ENCODE measurements at regions not wholly inside any gene's neighbourhood (a gene's known extent, or its start where the extent isn't known, plus 50 kb on each side); places are given as distances from the start of the nearest gene placed in this dataset.
"Not testable (repeated sequence)": the region's sequence is repeated elsewhere in the genome, so short reads cannot be mapped to it uniquely, and the experiment has no call there.

DNA sequence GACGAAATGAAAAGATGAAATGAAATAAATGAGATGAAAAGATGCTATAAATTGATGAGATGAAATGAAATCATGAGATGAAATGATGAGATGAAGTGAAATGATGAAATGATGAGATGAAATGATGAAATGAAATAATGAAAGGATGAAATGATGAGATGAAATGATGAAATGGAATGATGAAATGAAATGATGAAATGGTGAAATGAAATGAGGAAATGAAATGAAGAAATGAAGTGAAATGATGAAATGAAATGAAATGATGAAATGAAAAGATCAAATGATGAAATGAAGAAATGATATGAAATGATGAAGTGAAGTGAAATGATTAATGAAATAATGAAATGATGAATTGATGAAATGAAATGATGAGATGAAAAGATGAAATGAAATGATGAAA is 138.5 kb upstream of the ERV3-1 start:
- not testable (repeated sequence) for DNase-seq

DNA sequence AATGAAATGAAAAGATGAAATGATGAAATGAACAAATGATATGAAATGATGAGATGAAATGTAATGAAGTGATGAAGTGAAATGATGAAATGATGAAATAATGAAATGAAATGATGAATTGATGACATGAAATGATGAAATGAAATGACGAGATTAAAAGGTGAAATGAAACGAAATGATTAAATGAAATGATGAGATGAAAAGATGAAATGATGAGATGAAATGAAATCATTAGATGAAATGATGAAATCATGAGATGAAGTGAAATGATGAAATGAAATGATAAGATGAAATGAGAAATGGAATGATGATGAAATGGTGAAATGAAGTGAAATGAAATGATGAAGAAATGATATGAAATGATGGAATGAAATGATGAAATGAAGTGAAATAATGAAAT is 138.1 kb upstream of the ERV3-1 start:
- DNase-seq: not testable (repeated sequence)

DNA sequence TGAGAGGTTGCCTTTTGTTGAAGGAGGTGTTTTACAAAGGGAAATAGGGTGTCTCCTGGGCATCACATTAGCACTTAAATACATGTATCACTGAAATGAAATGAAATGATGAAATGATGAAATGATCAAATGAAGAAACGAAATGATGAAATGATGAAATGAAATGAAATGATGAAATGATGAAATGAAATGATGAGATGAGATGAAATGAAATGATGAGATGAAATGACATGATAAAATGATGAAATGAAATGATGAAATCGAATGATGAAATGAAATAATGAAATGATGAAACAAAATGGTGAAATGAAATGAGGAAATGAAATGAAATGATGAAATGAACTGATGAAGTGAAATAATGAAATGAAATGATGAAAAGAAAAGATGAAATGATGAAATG is 137.6 kb upstream of the ERV3-1 start:
- not testable (repeated sequence) for DNase-seq

DNA sequence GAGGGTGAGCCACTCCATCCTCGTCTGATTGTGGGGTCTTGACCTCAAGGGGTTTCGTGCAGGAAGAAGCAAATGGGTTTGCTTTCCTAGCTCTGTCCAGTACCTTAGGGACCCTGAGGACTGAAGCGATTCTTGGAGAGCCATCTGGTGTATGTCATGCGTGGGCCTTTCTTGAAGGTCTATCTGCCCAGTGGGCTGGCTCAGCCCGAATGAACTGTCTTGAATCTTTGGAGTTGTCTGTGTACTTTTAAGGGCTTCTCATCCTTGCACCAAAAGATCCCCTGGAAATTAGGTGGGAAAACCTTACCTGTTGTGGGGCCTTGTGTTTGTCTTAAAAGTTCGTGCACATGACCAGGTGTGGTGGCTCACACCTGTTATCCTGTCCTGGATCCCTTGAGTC is 135.4 kb upstream of the ERV3-1 start:
- DNase-seq: not testable (repeated sequence)

DNA sequence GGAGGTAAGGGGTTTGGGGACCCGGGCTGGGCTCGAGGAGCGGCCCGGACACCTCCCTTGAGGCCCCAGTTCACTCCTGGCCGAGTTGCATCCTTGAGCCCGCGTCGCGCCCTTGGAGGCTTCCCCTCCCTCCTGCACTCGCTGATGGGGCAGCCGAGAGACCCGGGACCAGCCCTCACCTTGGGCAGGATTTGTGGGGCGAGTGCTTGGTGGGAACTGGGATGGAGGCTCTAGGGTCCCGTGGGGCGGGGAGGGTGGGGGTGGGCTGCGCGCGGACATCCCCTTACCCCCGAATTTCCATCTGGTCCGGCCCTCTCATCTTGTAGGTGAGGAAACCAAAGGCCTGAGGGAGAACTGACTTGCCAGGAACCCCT is 134.9 kb upstream of the ERV3-1 start:
- not testable (repeated sequence) for DNase-seq

DNA sequence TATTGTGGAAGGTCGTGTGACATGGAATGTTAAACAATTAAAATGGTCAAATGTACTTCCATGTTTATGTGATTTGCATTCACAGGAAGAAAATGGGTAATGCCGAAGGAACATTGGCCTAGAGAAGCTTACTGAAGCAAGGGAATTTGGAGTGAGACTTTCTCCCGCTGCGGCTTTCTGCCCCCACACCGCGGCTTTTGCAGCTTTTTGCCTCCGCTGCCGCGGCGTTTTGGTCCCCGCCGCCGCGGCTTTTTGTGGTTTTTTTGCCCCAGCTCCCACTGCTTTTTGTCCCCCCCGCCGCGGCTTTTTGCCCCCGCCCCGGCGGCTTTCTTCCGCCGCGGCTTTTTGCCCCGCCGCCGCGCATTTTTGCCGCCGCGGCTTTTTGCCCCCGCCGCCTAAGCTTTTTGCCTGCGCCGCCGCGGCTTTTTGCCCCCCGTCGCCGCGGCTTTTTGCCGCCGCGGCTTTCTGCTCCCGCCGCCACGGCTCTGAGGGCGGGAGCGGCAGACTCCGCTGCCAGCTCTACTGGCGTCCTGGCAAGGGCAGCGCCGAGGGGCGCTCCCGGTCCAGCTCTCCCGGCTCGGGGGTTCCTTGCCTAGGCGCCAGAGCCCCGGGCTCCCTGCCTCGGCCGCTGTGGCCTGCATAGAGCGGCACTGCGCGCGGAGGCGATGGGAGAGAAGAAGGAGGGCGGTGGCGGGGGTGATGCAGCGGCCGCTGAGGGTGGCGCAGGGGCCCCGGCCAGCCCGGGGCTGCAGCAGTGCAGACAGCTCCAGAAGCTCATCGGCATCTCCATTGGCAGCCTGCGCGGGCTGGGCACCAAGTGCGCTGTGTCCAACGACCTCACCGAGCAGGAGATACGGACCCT is 134.3 kb upstream of the ERV3-1 start:
- not testable (repeated sequence) for DNase-seq

DNA sequence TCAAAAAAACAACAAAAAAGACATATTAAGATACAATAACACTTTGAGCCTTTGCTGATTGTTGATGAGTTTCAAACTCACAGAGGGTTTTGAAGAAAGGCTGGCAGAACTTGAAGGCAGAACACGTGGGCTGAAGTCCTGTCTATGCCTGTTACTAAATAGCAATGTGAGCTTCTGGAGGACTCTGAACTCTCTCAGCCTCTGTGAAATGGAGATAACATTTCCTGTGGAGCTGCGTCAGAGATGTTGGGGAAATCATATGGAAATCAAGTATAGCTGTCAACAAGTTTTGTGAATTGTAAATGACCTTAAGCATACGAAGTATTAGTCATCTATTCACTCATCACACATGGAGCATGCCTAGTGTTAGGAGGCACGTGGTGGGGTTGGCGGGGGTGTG is 130.4 kb upstream of the ERV3-1 start:
- DNase-seq: not testable (repeated sequence)

DNA sequence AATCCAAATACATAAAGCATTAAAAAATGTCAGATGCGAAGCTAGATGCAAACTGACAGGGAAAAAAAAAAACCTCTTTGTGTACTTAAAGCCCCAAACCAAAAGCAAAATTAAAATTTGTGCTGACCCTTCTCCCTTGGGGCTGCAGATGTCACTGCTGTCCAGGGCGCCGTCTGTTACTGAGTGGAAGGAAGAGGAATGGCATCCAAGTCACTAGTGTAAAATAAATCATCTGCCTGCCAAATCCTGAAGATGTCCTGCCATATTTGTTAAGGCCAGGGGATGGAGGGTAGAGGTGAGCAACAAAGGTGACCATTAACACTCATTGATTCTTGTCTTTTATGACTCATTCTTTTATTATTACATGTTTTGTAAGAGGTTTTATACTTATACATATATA is 126.6 kb upstream of the ERV3-1 start:
- not testable (repeated sequence) for DNase-seq

DNA sequence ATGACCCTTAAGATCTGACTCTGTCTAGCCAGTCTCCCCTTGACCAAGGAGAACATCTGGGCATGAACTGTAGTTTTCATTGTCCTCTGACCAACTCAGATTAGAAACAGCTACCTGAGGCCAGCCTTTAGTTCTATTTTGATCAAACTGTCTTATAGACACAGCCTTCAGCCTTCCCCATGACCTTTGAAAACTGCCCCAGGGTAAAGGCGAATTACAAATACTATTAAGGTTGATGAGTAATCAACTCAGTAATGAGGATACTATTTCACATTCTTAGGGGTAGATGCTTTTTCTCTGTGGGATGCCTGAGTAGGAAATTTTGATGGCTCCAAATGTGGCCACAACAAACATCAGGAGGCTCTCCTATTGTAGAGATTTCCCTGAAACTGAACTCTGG is 125.8 kb upstream of the ERV3-1 start:
- not testable (repeated sequence) for DNase-seq

DNA sequence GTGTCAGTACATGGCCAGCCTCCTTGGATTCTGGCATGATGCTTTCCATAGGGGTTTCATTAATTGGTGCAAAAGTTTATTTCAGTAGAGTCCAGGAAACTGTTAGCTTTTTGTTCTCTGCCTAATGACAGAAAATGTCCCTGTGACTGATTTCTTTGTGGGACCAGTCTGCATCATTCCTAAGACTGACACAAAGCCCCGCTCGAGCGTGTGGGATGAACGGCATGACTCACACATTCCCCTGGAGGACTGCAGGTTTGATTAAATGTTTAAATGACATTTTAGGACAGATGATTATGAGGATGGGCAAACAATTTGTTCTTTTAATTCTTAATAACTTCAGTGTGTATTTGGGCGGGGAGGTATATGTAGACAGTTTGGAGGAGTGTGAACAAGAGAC is 120.9 kb upstream of the ERV3-1 start:
- not testable (repeated sequence) for DNase-seq

DNA sequence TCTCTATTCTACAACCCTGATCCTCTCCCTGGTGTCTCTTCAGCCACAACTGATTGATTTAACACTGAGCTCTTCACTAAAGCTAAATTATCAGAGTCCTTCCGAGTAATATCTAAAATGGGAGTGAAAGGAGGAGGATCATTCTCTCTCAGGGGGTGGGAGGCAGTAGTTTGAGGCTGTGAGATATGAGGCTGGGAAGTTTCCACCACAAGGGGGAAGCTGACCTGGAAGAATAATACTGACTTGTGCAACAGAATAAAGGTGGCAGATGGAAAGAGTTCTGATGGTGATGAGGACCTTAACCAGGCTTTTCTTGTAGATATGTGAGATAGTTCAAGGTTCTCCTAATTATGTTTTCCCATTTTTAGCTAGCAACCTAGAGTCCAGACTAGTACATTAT is 118.1 kb upstream of the ERV3-1 start:
- DNase-seq: not testable (repeated sequence)

DNA sequence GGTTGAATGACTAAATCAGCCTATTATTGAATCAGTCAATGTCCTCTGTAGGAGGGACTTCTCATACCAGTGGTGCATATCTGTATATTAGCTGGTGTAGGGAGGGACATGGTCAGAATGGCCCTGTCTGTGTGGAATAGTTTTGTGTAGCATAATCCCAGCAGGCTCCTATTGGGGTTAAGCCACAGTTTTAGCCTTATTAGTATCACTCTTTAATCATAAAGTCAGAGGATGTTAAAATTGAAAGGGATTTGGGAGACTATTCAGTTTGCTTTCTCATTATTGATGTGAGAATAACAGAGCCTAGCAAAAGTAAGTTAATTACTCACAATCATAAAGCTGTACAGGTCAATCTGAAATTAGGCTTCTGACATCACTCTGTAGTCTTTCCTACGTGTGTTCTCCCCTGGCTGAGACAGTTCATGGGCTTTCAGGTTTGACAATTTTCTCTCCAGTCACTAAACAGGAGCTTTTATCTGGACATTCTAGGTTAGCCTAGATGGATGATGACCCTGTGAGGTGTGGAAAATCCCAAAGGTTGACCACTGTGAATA is 99.2 kb upstream of the ERV3-1 start:
- DNase-seq: not testable (repeated sequence)

DNA sequence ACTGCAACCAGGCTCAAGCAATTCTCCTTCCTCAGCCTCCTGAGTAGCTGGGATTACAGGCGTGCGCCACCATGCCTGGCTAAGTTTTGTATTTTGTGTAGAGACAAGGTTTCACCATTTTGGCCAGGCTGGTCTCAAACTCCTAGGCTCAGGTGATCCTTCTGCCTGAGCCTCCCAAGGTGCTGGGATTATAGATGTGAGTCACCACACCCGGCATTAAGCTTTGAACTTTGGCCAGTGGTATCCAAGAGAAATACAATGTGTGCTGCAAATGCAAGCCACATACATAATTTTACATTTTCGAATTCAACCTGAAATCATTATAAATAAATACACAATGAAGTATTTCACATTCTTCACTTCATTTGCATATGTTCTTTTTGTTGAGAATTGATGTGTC is 94.0 kb upstream of the ERV3-1 start:
- not testable (repeated sequence) for DNase-seq

DNA sequence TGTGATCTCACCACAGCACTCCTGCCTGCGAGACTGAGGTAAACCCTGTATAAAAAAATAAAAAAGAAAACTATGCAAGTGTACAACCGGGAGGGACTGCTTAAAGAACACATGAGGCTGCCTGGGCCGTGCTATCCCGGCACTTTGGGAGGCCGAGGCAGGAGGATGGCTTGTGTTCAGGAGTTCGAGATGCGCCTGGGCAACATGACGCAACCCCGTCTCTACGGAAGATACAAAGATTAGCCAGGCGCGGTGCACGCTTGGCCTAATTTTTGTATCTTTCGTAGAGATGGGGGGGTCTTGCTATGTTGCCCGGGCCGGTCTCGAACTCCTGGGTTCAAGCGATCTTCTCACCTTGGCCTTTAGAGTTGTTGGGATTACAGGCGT is 75.2 kb upstream of the ERV3-1 start:
- DNase-seq: not testable (repeated sequence)

DNA sequence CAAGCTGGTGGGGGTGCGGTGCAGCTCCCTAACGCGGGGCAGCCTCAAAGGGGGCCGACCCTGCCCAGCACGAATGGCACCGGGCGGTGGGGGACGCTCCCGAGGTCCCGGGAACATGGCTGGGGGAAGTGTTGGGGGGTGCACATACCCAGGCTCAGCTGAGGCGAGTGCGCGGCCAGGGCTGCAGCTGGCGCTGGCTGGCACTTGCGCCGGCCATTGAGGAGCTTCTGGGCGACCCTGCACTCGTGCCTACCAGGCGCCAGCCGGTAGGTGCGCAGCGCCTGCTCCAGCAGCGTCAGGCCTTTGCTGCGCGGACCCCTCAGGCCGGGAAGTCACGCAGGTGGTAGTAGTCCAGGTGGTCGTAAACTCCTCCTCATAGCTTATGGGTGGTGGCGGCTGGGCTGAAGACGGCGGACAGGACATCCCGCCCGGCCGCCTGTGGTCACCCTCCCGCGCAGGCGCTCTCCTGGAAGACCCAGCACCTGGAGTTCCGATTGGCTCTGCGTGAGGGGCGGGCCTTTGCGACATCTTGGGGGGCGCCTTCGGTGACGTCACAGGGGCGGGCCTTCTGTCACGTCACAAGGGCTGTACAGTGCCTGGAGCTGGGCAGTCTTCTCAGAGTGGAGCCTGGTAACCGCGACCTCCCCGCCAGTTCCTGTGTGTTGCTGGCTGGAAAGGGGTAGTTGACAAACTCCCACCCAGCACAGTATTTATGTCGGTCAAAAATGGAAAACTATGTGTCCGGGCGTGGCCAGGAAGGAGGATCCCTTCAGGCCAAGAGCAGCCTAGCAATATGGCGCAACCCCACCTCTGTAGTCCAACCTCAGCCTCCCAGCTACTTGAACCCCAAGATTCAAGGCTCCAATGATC is 74.5 kb upstream of the ERV3-1 start:
- DNase-seq: not testable (repeated sequence)

DNA sequence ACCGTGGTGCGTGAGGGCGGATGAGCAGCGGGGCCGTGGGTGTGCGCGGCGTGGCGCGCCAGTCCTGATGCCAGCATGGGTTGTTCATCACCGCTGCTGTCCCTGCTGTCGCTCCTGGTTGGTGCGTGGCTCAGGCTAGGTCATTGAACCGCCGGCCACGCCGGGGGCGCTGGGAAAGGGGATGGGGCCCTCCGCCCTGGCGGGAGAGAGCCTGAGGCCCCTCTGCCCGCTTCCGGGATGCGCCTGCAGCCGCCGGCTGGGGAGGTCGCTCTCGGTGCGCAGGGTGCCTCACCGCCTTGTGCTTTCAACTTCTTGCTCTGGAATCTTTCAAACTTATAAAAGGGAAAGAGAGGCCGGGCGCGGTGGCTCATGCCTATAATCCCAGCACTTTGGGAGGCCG is 68.5 kb upstream of the ERV3-1 start:
- DNase-seq: not testable (repeated sequence)

DNA sequence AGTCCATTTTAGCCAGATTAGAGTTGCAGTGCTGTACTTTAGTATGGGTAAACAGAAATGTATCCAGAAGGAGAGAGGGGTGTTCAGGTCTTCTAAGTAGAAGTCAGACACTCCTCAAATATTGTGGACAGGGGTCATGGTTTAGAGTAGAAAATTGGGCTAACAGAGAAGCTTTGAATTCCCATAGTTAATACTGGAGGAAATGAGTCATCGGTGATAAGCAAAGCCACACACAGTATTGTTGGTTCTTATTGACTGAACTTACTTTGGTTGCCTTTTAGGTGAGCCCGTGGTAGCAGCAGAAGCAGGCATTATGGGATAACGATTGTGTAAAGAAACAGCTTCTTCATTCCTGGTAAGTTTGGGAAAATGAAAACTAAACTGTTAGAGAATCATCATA is 66.7 kb upstream of the ERV3-1 start:
- DNase-seq: not testable (repeated sequence)

DNA sequence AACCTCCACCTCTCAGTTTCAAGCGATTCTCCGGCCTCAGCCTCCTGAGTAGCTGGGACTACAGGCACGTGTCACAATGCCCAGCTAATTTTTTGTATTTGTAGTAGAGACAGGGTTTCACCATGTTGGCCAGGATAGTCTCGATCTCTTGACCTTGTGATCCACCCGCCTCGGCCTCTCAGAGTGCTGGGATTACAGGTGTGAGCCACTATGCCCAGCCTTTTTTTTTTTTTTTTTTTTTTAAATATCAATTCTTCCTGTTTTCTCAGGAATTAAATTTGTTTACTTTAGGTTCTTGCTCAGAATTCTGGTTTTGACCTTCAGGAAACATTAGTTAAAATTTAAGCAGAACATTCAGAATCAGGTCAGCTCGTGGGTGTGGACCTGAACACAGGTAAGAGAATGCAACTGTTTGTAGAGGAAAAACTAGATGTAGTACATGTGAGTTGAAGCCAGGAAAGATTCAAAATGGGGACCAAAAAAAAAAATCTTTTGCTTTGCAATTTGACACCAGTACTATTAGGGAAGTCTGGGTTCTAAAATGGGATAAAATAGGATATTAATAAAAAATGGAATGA is 65.5 kb upstream of the ERV3-1 start:
- not testable (repeated sequence) for DNase-seq

DNA sequence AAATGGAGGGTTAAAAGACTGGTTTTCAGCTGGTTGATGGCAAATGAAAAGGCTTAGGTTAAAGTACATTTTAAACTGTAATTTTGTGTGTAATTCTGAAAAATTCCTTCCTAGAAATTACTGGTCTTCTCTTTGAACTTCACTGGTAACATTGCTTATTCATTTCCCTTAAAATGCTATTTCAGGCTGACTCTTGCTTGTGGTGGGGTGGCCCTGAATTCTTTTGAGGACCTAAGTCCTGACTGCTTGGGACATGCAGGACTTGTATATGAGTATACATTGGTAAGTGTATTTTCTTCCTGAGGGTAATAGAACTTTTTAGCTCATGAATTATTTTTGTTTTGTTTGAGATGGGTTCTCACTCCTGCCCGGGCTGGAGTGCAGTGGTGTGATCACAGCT is 63.0 kb upstream of the ERV3-1 start:
- DNase-seq: not testable (repeated sequence)

DNA sequence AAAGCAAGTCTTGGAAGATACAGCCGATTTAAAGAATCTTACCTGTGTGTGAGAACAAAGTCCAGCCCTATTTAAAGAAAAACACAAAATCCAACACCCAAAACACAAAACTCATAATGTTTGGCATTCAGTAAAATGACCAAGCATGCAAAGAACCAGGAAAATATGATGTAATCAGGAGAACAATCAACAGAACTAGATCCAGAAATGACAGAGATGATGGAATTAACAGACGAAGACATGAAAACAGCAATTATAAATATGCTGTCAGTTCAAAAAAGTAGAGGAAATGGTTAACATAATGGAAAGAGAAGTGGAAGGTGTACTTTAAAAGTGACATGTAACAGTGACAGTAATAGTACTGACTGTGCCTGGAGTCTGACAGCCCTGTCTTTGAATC is 56.1 kb upstream of the ERV3-1 start:
- not testable (repeated sequence) for DNase-seq

DNA sequence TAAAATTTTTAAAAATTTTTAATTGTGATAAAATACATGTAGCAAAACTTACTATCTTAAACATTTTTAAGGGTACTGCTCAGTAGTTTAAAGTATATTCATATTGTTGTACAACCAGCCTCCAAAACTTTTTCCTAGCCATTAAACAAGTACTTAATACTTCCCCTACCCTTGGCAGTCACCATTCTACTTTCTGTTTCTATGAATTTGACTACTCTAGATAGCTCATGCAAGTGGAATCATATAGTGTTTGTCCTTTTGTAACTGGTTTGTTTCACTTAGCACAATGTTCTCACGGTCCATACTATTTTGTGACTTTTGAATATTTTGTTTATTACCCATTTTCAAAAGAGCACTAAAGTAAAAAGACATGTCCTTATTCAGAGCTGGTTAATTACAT is 52.8 kb upstream of the ERV3-1 start:
- not testable (repeated sequence) for DNase-seq
